ENCODE measurements at regions not wholly inside any gene's neighbourhood (a gene's known extent, or its start where the extent isn't known, plus 50 kb on each side); places are given as distances from the start of the nearest gene placed in this dataset.

GRCh38 chr10:44182909-44183308, 202.0 kb downstream of the CXCL12 start:
- no peak for TF ChIP-seq POLR2AphosphoS5 (IDR thresholded peaks at IDR 0.05; ENCODE audit: low read depth, low read length)
- TF ChIP-seq SIN3A (IDR thresholded peaks at IDR 0.05; ENCODE audit: borderline replicate concordance, insufficient read depth, low read length) = no peak
- TF ChIP-seq FOXP2 (optimal IDR thresholded peaks at IDR 0.05; ENCODE audit: borderline replicate concordance, extremely low read depth, extremely low read length, insufficient read depth) = no peak
- no peak for TF ChIP-seq TAF1 (IDR thresholded peaks at IDR 0.05; ENCODE audit: borderline replicate concordance, insufficient read depth, low read length)
- TF ChIP-seq REST (IDR thresholded peaks at IDR 0.05; ENCODE audit: insufficient read depth in 1 of 2, low read depth in 2 of 2, low read length in 2 of 2) = no peak

- TF ChIP-seq TAF1 (IDR thresholded peaks at IDR 0.05; ENCODE audit: borderline replicate concordance, insufficient read depth, low read length) (no peak), FOXP2 (optimal IDR thresholded peaks at IDR 0.05; ENCODE audit: borderline replicate concordance, extremely low read depth, extremely low read length, insufficient read depth) (no peak), SIN3A (IDR thresholded peaks at IDR 0.05; ENCODE audit: borderline replicate concordance, insufficient read depth, low read length) (no peak), POLR2AphosphoS5 (IDR thresholded peaks at IDR 0.05; ENCODE audit: low read depth, low read length) (no peak), REST (IDR thresholded peaks at IDR 0.05; ENCODE audit: insufficient read depth in 1 of 2, low read depth in 2 of 2, low read length in 2 of 2) (no peak)
These were observed 204.4 kb downstream of the CXCL12 start for GRCh38 chr10:44180321-44181168.

- no peak for TF ChIP-seq REST (IDR thresholded peaks at IDR 0.05; ENCODE audit: insufficient read depth in 1 of 2, low read depth in 2 of 2, low read length in 2 of 2)
- no peak for TF ChIP-seq FOXP2 (optimal IDR thresholded peaks at IDR 0.05; ENCODE audit: borderline replicate concordance, extremely low read depth, extremely low read length, insufficient read depth)
- no peak for TF ChIP-seq TAF1 (IDR thresholded peaks at IDR 0.05; ENCODE audit: borderline replicate concordance, insufficient read depth, low read length)
- TF ChIP-seq POLR2AphosphoS5 (IDR thresholded peaks at IDR 0.05; ENCODE audit: low read depth, low read length) = no peak
- TF ChIP-seq SIN3A (IDR thresholded peaks at IDR 0.05; ENCODE audit: borderline replicate concordance, insufficient read depth, low read length) = no peak
These were observed 206.0 kb downstream of the CXCL12 start for GRCh38 chr10:44178856-44179255.

GRCh38 chr10:44178281-44178680, 206.6 kb downstream of the CXCL12 start:
- no peak for TF ChIP-seq SIN3A (IDR thresholded peaks at IDR 0.05; ENCODE audit: borderline replicate concordance, insufficient read depth, low read length)
- no peak for TF ChIP-seq TAF1 (IDR thresholded peaks at IDR 0.05; ENCODE audit: borderline replicate concordance, insufficient read depth, low read length)
- TF ChIP-seq POLR2AphosphoS5 (IDR thresholded peaks at IDR 0.05; ENCODE audit: low read depth, low read length) = no peak

GRCh38 chr10:44177610-44178009, 207.3 kb downstream of the CXCL12 start:
- TF ChIP-seq SIN3A (IDR thresholded peaks at IDR 0.05; ENCODE audit: borderline replicate concordance, insufficient read depth, low read length) (no peak), POLR2AphosphoS5 (IDR thresholded peaks at IDR 0.05; ENCODE audit: low read depth, low read length) (no peak), REST (IDR thresholded peaks at IDR 0.05; ENCODE audit: insufficient read depth in 1 of 2, low read depth in 2 of 2, low read length in 2 of 2) (no peak), FOXP2 (optimal IDR thresholded peaks at IDR 0.05; ENCODE audit: borderline replicate concordance, extremely low read depth, extremely low read length, insufficient read depth) (no peak), TAF1 (IDR thresholded peaks at IDR 0.05; ENCODE audit: borderline replicate concordance, insufficient read depth, low read length) (no peak)
